SJSA1 (cell line): ENCODE measurements at regions not wholly inside any gene's neighbourhood (a gene's known extent, or its start where the extent isn't known, plus 50 kb on each side); places are given as distances from the start of the nearest gene placed in this dataset.

ENCODE experiments used
- DNase-seq, 2 experiments: peaks; one replicate each; pipeline ENCODE4 v3.0.0-alpha.2; 2015 to 2020; ENCODE audit warnings: low spot score in 2 of 2, low read depth in 1 of 2
- H3K27ac ChIP-seq: fragments of 250-450 bp; sonication (Bioruptor Pico); 2 replicates; pipeline ENCODE4 v1.5.1; 2020; ENCODE audit warnings: mild to moderate bottlenecking, moderate library complexity
- H3K27me3 ChIP-seq: fragments of 250-450 bp; sonication (Bioruptor Pico); replicated peaks from 2 replicates; pipeline ENCODE4 v1.5.1; 2020; ENCODE audit warnings: mild to moderate bottlenecking, moderate library complexity
- H3K36me3 ChIP-seq: fragments of 250-450 bp; sonication (Bioruptor Pico); 2 replicates; pipeline ENCODE4 v1.5.1; 2020; ENCODE audit warnings: mild to moderate bottlenecking
- H3K4me1 ChIP-seq: fragments of 250-450 bp; sonication (Bioruptor Pico); replicated peaks from 2 replicates; pipeline ENCODE4 v1.6.1; 2021; ENCODE audit warnings: mild to moderate bottlenecking
- H3K4me3 ChIP-seq: fragments of 250-450 bp; sonication (Bioruptor Pico); 2 replicates; pipeline ENCODE4 v1.5.1; 2020; ENCODE audit warnings: mild to moderate bottlenecking
- H3K9me3 ChIP-seq: fragments of 250-450 bp; sonication (Bioruptor Pico); replicated peaks from 2 replicates; pipeline ENCODE4 v1.5.1; 2020; ENCODE audit warnings: mild to moderate bottlenecking

GRCh38 chr2:160628811-160629210, 135.2 kb upstream of the RBMS1 start:
- peaks cover 13% of the 10 kb centered on the region for H3K4me1 ChIP-seq
- H3K9me3 ChIP-seq, result no peaks in the 10 kb centered on the region
- DNase-seq, result no peak
- no peak overlapping the region for H3K27ac ChIP-seq
- no peaks in the 10 kb centered on the region for H3K27me3 ChIP-seq
- H3K36me3 ChIP-seq, result no peaks in the 10 kb centered on the region
- no peak overlapping the region for H3K4me3 ChIP-seq

DNA sequence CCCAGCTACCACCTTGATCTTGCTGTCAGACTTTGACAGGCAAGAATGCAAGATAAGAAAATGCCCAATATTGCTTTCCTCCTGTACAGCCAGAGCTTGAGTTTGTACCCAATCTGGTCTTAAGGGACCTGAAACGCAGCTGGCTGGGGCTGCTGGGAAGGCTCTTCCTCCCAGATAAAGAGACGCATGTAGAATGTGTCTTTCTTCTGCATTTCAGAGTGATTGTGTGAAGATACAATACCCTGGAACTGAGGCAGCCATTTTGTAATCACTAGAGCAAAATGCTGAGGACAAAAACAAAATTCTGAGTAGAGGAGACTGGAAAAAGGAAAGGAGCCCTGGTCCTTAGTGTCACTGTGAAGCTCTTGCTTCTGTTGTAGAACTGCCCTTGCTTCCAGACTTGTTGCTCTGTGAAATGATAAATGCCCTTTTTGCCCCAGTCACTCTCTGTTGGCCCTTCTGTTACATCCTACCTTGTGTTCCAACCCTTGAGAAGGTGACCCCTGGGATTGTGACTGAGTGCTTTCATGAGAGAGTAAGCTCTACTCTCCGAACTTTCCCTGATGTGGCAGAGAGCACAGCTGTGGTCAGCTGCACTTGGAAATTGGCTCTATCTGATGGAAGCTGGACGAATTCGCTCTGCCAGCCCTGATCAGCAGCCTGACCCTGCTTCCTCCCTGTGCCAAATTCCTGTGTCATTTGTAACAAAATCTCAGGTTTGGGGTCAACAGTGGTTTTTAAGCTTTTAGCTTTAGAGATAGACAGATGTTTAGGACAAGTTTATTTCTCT, 137.4 kb upstream of the RBMS1 start:
- H3K27me3 ChIP-seq, result no peaks in the 10 kb centered on the region
- peaks cover 13% of the 10 kb centered on the region for H3K4me1 ChIP-seq
- DNase-seq, result no peak
- no peak overlapping the region for H3K4me3 ChIP-seq
- H3K27ac ChIP-seq, result no peak overlapping the region
- no peaks in the 10 kb centered on the region for H3K9me3 ChIP-seq
- no peaks in the 10 kb centered on the region for H3K36me3 ChIP-seq

DNA sequence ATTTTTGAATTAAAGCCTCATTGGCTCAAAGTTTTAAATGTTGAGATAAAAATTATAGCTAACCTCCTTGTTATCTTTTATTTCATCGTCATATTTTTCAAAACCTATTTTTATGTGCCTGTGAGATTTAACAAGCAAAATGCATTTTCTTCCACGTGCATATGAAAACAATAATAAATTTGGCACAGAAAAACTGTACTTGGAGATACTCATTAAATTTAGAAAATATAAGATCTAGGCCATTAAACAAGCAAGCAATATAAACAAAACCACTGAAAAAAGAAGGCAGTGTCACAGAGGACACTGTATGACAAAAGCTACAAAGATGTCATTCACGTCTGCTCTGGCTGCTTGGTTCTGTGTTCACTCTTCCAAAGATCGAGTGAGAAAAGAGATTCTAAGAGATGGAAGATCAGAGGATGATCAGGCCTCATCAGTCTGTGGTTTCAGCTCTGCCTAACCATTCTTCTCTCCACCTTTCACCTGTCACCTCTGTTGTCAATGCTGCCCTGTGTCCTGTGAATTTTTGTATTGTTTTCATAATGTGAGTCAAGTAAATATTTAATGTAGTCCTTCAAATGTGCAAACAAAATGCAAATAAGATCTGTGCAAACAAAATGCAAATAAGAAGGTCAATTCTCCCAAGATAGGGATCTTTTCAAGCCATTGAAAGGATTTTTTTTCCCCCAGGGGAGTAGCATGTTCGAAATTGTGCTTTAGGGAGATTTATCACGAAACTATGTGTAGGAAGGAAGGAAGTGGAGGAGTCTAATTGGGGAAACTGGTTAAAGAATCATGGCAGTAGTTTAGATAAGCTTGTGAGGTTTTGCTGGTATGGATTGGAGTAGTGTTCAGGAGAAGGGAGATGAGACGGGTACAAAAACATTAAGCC, 138.7 kb upstream of the RBMS1 start:
- Histone ChIP-seq H3K9me3 (no peaks in the 10 kb centered on the region), H3K27ac (no peak overlapping the region), H3K4me1 (peaks cover 10% of the 10 kb centered on the region), H3K27me3 (no peaks in the 10 kb centered on the region), H3K36me3 (no peaks in the 10 kb centered on the region), H3K4me3 (no peak overlapping the region)
- no peak for DNase-seq

GRCh38 chr2:160634436-160634835, 140.8 kb upstream of the RBMS1 start:
- no peak for DNase-seq
- H3K27ac ChIP-seq, result no peak overlapping the region
- no peak overlapping the region for H3K4me3 ChIP-seq
- no peaks in the 10 kb centered on the region for H3K36me3 ChIP-seq
- H3K27me3 ChIP-seq, result no peaks in the 10 kb centered on the region
- H3K4me1 ChIP-seq, result no peaks in the 10 kb centered on the region
- no peaks in the 10 kb centered on the region for H3K9me3 ChIP-seq

DNA sequence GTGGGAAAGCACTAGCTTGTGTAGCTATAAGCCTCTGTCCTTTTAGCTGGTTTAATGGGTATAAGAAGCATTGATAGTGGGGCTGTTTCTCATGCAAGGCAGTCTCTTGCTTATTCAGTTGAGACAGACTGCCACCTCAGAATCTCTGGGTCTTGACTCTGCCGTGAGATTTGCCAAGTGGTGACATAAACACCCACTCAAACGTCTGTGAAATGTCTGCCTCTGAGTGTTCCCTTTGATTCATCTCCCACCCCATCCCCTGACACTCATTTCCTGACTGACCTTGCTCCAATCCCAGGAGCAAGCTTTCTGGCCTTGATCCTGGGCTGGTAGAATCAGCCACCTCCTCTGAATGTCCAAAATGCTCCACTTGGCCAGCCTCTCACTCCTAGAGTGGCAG, 141.9 kb upstream of the RBMS1 start:
- Histone ChIP-seq H3K4me3 (no peak overlapping the region), H3K9me3 (no peaks in the 10 kb centered on the region), H3K27me3 (no peaks in the 10 kb centered on the region), H3K36me3 (no peaks in the 10 kb centered on the region), H3K4me1 (no peaks in the 10 kb centered on the region), H3K27ac (no peak overlapping the region)
- no peak for DNase-seq

DNA sequence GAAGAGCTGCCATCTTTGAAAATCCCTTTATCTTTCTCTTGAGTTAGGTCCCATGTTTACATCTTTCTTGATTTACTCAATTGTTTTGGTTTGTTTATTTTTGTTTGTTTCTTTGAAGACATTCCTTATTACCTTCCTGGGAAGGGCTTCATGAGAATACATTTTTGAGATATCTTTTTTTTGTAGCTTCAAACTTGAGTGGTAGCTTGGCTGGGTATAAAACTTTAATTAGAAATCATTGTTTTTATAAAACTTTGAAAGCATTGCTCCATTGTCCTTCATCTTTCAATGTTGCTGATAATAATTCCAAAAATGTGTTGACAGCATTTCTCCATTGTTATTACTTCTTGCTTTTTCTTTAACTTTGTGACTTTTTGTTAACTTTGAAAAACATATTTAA, 145.9 kb upstream of the RBMS1 start:
- no peak for DNase-seq

GRCh38 chr2:160646684-160647444, 153.3 kb upstream of the RBMS1 start:
- Histone ChIP-seq H3K27ac (no peak overlapping the region), H3K4me1 (no peaks in the 10 kb centered on the region), H3K27me3 (no peaks in the 10 kb centered on the region), H3K36me3 (no peaks in the 10 kb centered on the region), H3K9me3 (no peaks in the 10 kb centered on the region), H3K4me3 (no peak overlapping the region)
- DNase-seq, result no peak

More for the DNA sequence above, 145.9 kb upstream of the RBMS1 start:
- H3K4me1 ChIP-seq, result no peaks in the 10 kb centered on the region
- no peak overlapping the region for H3K27ac ChIP-seq
- H3K27me3 ChIP-seq, result no peaks in the 10 kb centered on the region
- no peaks in the 10 kb centered on the region for H3K36me3 ChIP-seq
- no peaks in the 10 kb centered on the region for H3K9me3 ChIP-seq
- no peak overlapping the region for H3K4me3 ChIP-seq

- H3K4me3 ChIP-seq, result no peak overlapping the region
- DNase-seq, result no peak
- H3K27me3 ChIP-seq, result no peaks in the 10 kb centered on the region
- H3K9me3 ChIP-seq, result no peaks in the 10 kb centered on the region
- H3K4me1 ChIP-seq, result no peaks in the 10 kb centered on the region
- H3K27ac ChIP-seq, result no peak overlapping the region
- no peaks in the 10 kb centered on the region for H3K36me3 ChIP-seq
These were observed 154.5 kb upstream of the RBMS1 start for GRCh38 chr2:160647967-160648685.

DNA sequence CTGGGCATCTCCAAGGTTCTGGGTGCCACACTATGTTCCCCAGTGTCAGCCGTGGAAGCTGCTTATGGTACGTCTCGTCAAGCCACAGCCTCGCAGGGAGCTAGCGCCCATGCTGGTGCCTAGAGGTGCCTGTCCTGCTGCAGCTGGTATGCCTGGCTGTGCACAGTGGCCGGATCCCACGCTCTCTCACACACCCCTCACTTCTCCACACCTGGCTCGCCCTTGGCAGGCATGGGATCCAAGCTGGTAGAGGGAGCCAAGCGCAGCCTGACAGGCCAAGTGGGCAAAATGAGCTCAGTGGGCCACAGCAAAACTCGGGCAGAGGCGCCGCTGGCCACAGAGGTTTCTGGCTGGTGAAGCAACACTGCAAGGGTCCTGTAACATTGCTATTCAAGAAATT, 156.1 kb upstream of the RBMS1 start:
- H3K36me3 ChIP-seq, result no peaks in the 10 kb centered on the region
- no peaks in the 10 kb centered on the region for H3K27me3 ChIP-seq
- H3K9me3 ChIP-seq, result no peaks in the 10 kb centered on the region
- H3K27ac ChIP-seq, result no peak overlapping the region
- DNase-seq, result no peak
- no peak overlapping the region for H3K4me3 ChIP-seq
- H3K4me1 ChIP-seq, result no peaks in the 10 kb centered on the region

DNA sequence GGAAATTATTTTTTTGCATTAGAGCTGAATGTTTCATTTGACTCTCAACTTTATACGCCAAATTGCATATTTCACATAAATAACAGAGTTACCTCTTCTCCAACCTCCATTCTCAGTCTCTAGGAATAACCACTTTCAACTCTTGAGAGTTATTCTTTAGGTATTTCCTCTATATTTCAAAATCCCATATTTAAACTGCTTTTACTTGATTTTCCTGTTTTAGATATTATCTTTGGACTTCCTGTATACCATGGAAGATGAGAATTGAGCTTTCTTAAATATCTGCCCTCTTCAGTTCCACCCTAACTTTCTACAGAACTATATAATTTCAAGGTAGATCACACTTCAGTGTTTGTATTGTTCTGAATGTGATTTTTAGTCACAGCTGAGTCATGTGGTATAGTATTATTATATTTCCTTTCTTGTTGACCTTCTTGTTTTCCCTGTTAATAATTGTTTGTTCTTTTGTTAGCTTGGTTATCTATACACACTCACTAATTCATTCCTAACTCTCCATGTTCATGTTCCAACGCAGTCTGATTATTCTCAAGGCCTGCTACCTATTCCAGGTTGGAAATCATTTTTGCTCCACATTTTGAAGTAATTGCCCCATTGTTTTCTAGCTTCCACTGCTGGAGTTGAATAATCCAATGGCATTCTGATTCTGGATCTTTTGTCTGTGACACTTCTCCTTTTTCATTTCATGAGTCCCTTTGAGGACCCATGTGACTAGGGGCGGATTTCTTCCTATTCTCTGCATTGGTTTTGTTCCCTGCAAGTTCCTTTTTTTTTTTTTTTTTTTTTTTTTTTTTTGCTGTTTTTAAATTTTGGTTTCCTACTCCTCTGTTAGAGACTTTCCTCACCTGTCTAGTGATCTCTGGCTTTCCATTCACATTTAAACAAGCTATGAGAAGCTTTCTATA, 156.8 kb upstream of the RBMS1 start:
- Histone ChIP-seq H3K36me3 (no peaks in the 10 kb centered on the region), H3K27ac (no peak overlapping the region), H3K9me3 (no peaks in the 10 kb centered on the region), H3K4me1 (no peaks in the 10 kb centered on the region), H3K27me3 (no peaks in the 10 kb centered on the region), H3K4me3 (no peak overlapping the region)
- no peak for DNase-seq

DNA sequence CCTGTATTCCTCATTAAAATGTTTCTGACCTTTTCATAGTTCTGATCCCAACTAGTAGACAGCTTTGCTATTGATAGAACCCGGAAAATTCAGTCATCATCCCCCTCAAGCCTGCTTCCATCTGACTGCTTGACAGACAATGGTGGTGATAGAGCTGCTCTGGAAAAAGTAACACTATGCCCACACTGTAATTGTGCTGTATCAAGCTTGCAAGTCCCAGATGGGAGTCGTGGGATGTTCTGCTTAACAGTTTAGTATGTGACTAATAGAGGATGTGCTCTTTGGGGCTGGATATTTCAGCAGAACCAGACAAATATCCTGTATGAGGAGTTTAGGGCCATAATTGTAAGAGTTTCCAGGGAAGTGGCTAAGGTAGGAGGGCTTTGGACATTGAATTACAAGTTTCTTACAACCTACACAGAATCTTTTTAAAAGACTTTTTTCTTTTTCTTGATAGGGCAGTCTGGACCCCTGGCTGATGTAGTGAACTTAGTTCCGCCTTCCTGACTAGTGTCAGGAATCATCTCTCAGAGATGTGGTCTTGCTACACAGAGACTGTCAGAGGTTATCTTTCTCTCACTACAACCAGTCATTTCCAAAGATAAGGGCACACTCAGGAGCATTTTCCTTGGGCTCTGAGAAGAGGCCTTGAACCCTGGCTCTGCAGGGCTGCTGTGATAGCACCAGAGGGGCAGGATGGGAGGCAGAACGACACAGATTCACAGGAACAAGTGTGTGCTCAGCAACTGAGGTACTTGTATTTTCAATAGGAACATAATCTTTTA, 158.0 kb upstream of the RBMS1 start:
- DNase-seq, result no peak
- Histone ChIP-seq H3K36me3 (no peaks in the 10 kb centered on the region), H3K9me3 (no peaks in the 10 kb centered on the region), H3K27ac (no peak overlapping the region), H3K27me3 (no peaks in the 10 kb centered on the region), H3K4me1 (no peaks in the 10 kb centered on the region), H3K4me3 (no peak overlapping the region)

- Histone ChIP-seq H3K9me3 (no peaks in the 10 kb centered on the region), H3K4me1 (no peaks in the 10 kb centered on the region), H3K27me3 (no peaks in the 10 kb centered on the region), H3K36me3 (no peaks in the 10 kb centered on the region), H3K27ac (no peak overlapping the region), H3K4me3 (no peak overlapping the region)
- DNase-seq, result no peak
These were observed 158.6 kb upstream of the RBMS1 start for GRCh38 chr2:160652236-160652635.
